Stimulated activated CD4-positive, alpha-beta T cell treated with anti-CD3 and anti-CD28 coated beads, TNF-alpha, amount 100 ng/mL, for 4 hours (primary cell): ENCODE measurements at regions not wholly inside any gene's neighbourhood (a gene's known extent, or its start where the extent isn't known, plus 50 kb on each side); places are given as distances from the start of the nearest gene placed in this dataset.
"Not testable (repeated sequence)": the region's sequence is repeated elsewhere in the genome, so short reads cannot be mapped to it uniquely, and the experiment has no call there.

Source experiments
- DNase-seq, 3 experiments: peaks; one replicate each; pipeline ENCODE4 v3.0.0-alpha.2; 2020; ENCODE audit warnings: low read depth in 3 of 3

- not testable (repeated sequence) for DNase-seq
Measured at GRCh38 chr11:33971530-33971929, 79.7 kb upstream of the LMO2 start.

GRCh38 chr11:33970984-33971466 is 79.1 kb upstream of the LMO2 start:
- DNase-seq = no peak

GRCh38 chr11:33967451-33967850 is 75.6 kb upstream of the LMO2 start:
- no peak for DNase-seq

- no peak for DNase-seq
Measured at GRCh38 chr11:33965032-33965431, 73.2 kb upstream of the LMO2 start.

GRCh38 chr11:33959855-33960400 is 68.1 kb upstream of the LMO2 start:
- DNase-seq = no peak

GRCh38 chr11:33957304-33957917 is 65.5 kb upstream of the LMO2 start:
- DNase-seq = no peak

- no peak for DNase-seq
Measured at GRCh38 chr11:33956611-33957010, 64.7 kb upstream of the LMO2 start.

GRCh38 chr11:33953289-33953688 is 61.4 kb upstream of the LMO2 start:
- no peak for DNase-seq

- no peak for DNase-seq
Measured at GRCh38 chr11:33952805-33953204, 60.9 kb upstream of the LMO2 start.

- DNase-seq = no peak
Measured at GRCh38 chr11:33949252-33949913, 57.5 kb upstream of the LMO2 start.

GRCh38 chr11:33948494-33948893 is 56.6 kb upstream of the LMO2 start:
- no peak for DNase-seq

- not testable (repeated sequence) for DNase-seq
Measured at GRCh38 chr11:33947918-33948317, 56.0 kb upstream of the LMO2 start.

GRCh38 chr11:33946930-33947329 is 55.1 kb upstream of the LMO2 start:
- DNase-seq = no peak

- DNase-seq = no peak
Measured at GRCh38 chr11:33945481-33946268, 53.8 kb upstream of the LMO2 start.

- DNase-seq = no peak
Measured at GRCh38 chr11:33944693-33945424, 53.0 kb upstream of the LMO2 start.

GRCh38 chr11:33944345-33944692 is 52.4 kb upstream of the LMO2 start:
- DNase-seq = no peak

- no peak for DNase-seq
Measured at GRCh38 chr11:33942954-33943353, 51.1 kb upstream of the LMO2 start.

GRCh38 chr11:33941637-33942160 is 49.8 kb upstream of the LMO2 start:
- no peak for DNase-seq
